RWPE1 (cell line): ENCODE measurements at regions not wholly inside any gene's neighbourhood (a gene's known extent, or its start where the extent isn't known, plus 50 kb on each side); places are given as distances from the start of the nearest gene placed in this dataset.

Source experiments
- CTCF ChIA-PET: fragments of 350-600 bp; sonication (Branson Sonifier 250); formaldehyde crosslinking; extraction: SDS; loops from one replicate; lab custom pipeline; 2021; lab: Yijun Ruan, JAX
- POLR2A ChIA-PET: fragments of 400-600 bp; formaldehyde crosslinking; extraction: SDS; loops from one replicate; lab custom pipeline; 2020; ENCODE audit warnings: antibody characterized with exemption; ENCODE audit not compliant: low non-redundant PET; lab: Yijun Ruan, JAX
- DNase-seq: peaks from one replicate; pipeline ENCODE4 v3.0.0; 2012; ENCODE audit warnings: low spot score
- H3K27ac ChIP-seq: fragments of 450-650 bp; 2 replicates; pipeline ENCODE4 v1.5.1; 2017
- TF ChIP-seq, protein P1 (sequence below): fragments of 450-650 bp; conservative IDR thresholded peaks from 2 replicates; pipeline ENCODE4 v1.5.1; 2017; ENCODE audit warnings: low read depth, mild to moderate bottlenecking

DNA sequence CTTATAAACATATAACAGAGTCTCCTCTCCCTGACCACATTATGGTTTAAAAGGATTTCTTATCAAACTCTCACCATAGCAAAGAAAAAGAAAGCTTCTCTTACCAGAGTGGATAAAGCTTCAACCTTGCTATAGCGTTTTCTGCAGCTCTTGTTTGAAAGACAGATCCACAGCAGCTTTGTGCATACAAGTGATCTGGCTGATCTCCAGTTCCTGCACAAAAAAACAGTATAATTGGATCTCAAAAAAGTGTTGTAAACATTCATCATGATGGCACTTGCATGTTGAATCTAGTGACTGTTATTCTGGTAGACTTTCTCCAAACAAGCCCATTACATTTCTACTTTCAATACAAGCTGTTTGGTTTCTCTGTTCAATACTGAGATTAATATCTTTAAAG lies 178.9 kb upstream of the MGAT4C start:
- no peak overlapping the region for H3K27ac ChIP-seq
- TF ChIP-seq, protein P1, sequence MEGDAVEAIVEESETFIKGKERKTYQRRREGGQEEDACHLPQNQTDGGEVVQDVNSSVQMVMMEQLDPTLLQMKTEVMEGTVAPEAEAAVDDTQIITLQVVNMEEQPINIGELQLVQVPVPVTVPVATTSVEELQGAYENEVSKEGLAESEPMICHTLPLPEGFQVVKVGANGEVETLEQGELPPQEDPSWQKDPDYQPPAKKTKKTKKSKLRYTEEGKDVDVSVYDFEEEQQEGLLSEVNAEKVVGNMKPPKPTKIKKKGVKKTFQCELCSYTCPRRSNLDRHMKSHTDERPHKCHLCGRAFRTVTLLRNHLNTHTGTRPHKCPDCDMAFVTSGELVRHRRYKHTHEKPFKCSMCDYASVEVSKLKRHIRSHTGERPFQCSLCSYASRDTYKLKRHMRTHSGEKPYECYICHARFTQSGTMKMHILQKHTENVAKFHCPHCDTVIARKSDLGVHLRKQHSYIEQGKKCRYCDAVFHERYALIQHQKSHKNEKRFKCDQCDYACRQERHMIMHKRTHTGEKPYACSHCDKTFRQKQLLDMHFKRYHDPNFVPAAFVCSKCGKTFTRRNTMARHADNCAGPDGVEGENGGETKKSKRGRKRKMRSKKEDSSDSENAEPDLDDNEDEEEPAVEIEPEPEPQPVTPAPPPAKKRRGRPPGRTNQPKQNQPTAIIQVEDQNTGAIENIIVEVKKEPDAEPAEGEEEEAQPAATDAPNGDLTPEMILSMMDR = no peak
- CTCF ChIA-PET = no interaction called here
- no peak for DNase-seq
- POLR2A ChIA-PET = no interaction called here

DNA sequence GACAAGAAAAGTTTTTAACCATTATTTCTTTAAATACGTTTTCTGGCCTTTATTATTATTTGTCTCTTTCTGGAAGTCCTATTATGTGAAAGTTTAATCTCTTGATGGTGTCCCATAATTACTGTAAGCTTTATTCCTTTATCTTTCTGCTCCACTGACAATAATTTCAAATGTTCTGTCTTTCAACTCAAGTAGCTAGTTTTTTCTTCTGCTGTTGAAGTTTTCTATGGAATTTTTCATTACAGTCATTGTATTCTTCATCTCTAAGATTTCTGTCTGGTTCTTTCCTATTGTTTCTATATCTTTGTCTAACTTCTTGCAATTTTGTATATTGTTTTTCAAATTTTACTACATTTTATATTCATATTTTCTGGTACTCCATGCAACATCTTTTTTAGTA lies 173.6 kb upstream of the MGAT4C start:
- ChIA-PET CTCF (no interaction called here), POLR2A (no interaction called here)
- DNase-seq = no peak
- no peak overlapping the region for H3K27ac ChIP-seq
- TF ChIP-seq, protein P1 = no peak

DNA sequence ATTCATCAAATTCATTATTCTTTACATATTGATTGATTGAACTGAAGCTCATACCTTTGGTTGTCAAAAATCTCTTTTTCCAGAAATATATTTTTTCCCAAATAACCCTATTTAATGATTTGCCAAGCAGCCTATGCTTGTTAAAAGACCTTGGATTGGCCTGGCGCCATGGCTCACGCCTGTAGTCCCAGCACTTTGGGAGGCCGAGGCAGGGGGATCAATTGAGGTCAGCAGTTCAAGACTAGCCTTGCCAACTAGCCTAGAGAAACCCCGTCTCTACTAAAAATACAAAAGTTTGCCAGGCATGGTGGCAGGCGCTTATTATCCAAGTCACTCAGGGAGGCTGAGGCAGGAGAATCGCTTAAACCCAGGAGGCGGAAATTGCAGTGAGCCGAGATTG lies 165.1 kb upstream of the MGAT4C start:
- DNase-seq = no peak
- TF ChIP-seq, protein P1 = no peak
- ChIA-PET POLR2A (no interaction called here), CTCF (no interaction called here)
- H3K27ac ChIP-seq = no peak overlapping the region

DNA sequence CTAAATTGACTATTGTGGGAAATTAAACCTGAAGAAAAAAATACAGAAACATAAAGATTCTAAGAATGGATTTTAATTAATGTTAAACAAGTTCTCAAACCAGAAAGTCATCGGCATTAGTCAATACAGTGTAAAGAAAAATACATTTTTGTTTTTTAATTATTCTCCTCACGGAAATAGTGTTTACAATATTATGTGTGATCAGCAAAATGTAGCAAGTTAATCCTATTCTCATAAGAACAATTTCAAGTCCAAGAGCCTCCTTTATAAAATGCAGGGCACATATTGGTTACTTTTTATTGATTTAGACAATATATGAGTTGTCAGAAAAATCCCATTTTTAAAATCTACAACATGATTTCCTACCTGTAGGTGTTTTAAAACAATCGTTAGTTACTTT lies 158.0 kb upstream of the MGAT4C start:
- no peak overlapping the region for H3K27ac ChIP-seq
- TF ChIP-seq, protein P1 = no peak
- ChIA-PET CTCF (no interaction called here), POLR2A (no interaction called here)
- DNase-seq = no peak

DNA sequence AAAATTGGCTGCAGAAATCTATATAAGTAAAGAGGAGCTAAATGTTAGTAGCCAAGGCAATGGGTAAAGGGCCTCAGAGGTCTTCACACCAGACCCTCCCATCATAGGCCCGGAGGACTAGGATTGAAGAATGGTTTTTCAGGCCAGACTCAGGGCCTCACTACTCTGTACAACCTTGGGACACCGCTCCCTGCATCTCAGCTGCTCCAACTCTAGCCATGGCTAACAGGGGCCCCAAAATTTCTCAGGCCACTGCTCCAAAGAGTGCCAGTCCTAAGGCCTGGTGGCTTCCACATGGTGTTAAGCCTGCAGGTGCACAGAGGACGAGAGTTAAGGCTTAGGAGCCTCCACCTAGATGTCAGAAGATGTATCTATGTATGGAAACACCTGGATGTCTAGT lies 155.5 kb upstream of the MGAT4C start:
- POLR2A ChIA-PET = no interaction called here
- CTCF ChIA-PET = interaction anchor here (0.6 kb wide), 1 partner anchor 104 kb away, joined by 3 read pairs; no protein-coding TSS in a partner anchor
- DNase-seq = no peak
- TF ChIP-seq, protein P1 = no peak
- no peak overlapping the region for H3K27ac ChIP-seq

DNA sequence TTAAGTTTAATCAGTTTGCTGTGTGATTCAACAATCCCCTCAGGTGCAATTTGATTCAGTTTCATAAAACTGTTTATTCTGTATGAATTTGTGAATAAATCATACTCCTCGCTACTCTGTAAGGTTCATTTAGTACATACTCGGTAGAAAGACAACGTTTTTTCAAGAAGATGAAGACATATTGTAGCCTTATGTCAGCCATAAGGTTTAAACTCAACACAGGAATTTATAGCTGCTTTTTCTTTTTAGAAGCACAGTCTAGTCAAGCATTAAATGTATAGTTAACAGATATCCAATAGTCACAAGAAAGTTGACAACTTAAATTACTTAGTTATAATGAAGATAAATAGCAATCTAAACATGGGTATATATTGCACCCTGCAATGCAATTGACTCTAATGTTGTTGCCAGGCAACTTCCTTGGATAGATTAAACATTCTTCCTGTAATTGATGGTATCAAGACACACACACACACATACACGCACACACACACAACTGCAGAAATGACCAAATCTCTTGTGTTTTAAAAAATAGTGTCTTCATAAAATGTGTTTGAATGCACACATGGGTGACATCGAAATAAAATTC lies 151.5 kb upstream of the MGAT4C start:
- H3K27ac ChIP-seq = no peak overlapping the region
- TF ChIP-seq, protein P1 = no peak
- CTCF ChIA-PET = no interaction called here
- POLR2A ChIA-PET = no interaction called here
- no peak for DNase-seq
